HG03460 (cell line): ENCODE measurements at regions not wholly inside any gene's neighbourhood (a gene's known extent, or its start where the extent isn't known, plus 50 kb on each side); places are given as distances from the start of the nearest gene placed in this dataset.

ENCODE experiments used
- ATAC-seq: cut with Tn5 transposase; IDR thresholded peaks from one replicate; pipeline ENCODE4 v1.9.1; 2021; ENCODE audit not compliant: unreplicated experiment

DNA sequence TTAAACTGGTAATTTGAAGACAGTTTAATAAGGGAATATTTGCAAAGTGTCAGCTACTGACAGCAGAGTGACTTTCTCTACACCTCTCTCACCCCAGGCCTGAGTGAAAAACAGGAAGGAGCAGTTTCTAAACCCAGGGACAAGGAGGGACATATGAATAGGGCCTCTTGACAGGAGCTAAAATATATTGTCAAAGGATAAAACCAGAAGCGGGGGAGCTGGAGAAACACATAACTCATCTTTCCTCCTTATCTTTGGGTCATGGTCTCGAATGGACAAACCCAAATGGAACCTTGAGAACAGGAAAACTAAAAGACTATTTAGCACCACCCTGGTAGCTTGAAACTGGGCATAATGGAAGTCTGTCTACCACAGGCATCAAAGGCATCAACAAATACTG is 197.5 kb upstream of the FOXA2 start:
- ATAC-seq, result no peak

- ATAC-seq, result no peak
Observed at GRCh38 chr20:22789676-22790075, 205.3 kb upstream of the FOXA2 start.

DNA sequence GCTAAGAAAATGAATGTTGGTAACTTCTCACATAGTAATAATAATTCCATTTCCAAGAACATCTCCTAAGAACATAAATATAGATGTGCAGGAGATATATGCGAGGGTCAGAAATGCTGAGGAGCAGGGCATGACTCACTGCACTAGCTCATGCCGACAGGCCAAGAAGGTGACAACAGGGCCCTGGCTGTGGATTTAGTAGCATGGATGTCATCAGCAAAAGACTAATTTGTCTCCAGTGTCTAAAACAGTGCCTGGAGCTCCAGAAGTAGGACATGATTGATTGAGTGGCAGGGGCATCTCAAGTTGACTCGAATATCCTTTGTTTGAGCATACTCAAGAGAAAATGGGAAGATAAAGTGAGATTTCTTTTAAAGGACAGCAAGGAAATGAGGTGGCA is 207.0 kb upstream of the FOXA2 start:
- no peak for ATAC-seq

DNA sequence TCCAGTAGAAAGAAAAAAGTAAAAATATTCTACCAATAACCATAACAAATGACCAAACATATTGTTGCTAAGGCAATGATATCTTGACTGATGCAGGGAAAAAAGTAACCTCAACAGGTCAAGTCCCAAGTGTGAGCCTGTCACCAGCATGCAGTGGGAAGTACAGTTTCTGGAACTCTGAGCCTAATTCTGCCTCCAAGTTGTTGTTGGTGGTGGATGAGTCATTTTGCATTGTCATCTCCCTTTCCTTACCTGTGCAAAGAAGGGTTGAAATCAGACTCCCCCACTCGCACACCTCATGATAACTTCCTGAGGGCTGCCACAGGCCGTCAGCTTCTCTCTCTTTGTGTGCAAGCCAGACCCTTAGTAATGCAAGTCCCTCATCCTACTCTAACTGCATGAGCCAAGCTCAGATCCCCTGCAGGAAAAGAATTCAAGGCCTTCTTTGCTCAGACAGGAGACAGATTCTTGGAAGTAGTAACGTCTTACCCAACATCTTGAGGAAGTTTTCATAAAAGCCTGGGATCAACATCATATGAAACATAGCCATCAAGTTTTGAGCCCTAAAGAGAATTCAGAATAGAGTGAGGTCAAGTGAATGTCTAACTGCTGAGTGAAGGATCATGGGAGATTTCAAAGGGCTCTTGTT is 207.6 kb upstream of the FOXA2 start:
- no peak for ATAC-seq

DNA sequence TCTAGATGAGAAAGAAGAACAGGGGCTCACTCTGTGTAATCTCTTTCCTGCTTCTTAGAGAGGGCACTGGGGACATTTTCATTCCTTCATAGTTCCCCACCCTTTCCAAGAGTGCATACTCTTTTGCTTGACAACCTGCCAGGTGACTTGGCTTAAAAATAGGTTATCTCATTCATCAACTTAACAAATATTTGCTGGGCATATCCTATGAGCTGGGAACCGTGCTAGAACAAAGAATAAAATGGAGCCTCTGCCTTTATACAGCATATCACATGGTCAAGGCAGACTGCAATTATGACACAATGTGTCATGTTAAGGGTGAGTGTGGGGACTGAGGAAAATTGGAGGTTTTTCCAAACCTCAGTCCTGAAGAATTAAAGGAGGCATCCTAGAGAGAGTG is 209.8 kb upstream of the FOXA2 start:
- ATAC-seq, result no peak

DNA sequence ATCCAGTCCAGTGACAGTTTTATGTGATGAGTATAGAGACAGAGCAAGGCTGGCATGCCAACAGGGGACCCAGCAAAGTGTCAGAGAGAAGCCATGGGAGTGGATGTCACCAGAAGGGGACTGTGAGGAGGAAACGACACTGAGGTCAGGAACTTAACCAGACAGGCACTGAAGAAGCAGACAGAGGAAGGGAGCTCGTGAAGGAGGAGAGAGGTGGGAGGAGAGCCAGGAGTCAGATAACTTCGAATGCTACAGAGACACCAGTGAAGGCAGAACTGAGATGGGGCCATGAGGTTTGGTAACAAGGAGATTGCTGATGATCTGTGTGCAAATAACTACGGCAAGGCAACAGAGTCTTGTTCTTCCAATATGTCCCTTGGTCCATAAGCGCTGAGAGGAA is 211.1 kb upstream of the FOXA2 start:
- ATAC-seq, result no peak

DNA sequence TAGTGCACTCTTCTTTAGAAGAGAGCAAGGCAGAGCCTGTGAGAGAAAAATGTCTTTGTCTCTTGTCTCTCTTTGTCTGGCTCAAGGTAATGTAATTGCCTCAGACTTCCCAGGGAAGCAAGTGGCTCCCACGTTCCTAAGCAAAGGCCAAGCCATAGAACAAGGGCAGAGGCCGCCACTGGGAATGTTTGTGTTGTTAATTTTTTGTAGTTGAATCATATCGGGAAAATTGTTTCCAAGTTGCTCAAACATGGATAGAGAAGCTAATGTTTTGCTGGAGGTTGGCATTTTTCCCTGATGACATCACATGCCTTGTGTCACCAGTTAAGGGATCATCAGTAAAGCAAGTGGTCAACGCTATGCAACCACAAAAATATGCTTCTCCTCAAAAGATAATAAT is 211.5 kb upstream of the FOXA2 start:
- ATAC-seq, result no peak

DNA sequence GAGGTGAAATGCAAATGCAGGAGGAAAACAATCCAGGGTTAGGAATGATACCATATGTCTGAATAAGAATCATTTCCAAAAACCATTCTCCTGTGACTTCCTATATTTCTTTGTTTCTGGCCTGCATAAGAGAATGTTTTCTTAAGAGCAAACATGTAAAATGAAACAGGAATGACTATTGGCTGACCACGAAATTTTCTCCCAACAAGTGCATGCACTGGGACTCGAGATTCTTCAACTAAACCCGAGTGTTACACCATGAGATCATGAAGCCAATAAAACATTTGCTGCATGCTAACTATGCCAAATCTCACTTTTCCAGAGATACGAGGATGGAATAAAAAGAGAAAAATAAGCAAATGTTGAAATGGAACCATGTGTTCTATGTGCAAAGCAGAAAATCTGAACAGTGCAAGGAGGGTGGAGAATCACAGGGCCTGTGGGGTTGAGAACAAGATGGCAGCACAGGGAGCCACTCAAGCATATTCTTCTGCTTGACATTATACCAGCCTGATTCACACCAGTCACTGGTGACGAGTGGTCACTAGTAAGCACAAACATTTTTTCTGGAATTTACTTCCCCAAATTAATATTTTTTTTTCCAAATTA is 212.2 kb upstream of the FOXA2 start:
- no peak for ATAC-seq

DNA sequence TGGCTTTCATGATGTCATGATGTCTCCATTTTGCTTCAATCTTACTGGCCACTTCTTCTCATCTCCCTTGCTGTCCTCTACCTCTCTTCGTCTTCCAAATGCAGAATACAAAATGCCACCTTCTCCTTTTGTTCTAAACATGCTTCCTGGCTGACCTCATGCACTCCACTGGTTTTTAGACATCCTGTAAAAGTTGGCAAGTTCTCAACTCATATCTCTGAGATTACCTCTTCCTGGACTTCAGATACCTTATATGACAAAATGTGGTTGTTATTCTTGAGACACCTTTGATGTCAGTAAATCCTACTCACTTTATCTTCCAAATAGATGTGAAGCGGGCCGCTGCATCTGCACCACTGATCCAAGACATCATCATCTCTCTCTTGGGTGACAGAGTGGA is 212.7 kb upstream of the FOXA2 start:
- ATAC-seq, result no peak

DNA sequence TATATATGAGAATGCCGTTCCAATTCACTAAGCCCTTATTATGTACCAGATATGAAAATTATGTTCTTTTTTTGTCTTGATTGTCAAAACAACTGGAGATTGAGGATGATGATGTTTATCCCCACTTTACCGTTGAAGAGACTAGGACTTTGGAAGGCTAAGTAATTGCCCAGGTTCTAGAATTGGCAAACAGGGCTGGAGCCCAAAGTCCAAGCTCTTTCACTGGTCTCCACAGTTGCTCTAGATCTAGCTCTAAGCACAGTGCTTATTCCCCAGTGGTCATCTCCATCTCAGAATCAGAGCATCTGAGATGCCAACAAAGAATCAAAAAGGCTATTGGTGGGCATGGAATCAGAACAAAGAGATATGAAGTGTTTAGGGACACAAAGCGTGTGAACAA is 215.3 kb upstream of the FOXA2 start:
- no peak for ATAC-seq

DNA sequence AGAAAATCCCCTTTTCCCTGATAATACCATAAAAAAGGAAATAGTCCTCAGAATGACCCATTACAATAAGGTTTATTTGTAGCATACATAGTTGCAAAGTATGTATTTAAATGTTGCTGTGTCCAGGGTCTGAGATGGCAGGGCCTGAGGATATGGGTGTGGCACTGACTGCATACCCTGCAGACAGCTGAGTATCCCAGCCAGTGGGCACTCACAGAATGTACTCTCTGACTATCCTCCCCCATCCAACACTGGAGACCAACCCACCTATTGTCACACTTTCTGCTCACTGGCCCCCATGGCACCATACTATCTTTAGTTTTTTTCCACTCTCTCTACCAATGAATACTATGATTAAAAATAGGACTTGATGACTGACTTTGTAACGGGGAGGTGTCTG is 215.8 kb upstream of the FOXA2 start:
- no peak for ATAC-seq

- ATAC-seq, result no peak
Observed at GRCh38 chr20:22801528-22801927, 217.2 kb upstream of the FOXA2 start.

DNA sequence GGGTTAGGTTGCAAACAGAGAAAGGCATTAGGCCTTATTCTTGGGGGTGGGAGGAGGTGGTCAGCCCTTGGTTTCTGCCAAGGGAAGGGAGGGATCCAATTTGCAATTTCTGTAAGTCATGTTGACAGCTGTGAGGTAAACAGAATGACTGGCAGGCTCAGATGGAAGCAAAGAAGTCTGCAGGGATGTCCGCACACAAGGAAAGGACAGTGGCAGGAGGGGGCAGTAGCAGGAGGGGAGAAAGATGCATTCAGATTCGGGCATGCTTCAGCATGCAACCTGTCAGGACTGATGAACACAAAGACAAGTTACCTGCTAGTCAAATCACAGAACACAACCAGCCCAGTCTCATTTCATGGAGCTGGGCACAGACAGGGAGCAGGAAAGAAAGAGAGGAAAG is 217.9 kb upstream of the FOXA2 start:
- no peak for ATAC-seq

DNA sequence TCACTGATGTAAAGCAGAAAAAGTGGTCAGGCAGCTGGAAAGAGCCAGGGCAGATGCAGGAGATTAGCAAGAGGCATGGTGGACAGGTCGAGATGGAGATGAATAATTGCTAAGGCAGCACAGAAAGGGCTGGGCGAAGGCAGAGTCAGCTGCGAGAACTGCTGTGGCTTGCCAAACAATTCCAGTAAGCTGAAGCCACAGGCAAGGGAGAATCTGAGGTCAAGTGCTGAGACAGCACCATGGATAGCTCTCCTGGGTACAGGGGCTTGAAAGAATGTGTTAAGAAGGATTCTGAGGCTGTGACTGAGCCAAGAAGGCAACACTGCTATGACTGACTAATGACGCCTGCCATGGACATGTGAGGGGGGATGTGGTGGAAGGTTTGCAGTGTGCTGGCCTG is 220.8 kb upstream of the FOXA2 start:
- ATAC-seq, result no peak

DNA sequence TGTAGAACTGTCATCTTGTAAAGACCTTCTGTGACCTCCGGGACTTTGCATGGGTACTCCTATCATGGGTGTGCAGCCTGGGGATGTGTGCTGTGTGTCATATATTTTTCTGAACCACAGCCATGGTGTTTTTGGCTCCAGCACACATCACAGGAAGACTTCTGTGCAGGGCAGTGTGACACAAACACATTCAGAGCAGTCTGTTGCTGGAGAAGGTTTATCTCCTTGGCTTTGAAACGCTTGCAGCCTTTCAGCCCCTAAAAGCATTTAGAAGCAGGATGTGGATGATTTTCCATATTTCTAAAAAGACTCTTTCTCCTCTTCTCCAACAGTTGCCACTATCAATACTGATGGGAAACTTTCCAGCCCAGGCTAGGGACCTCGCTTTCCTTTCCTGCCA is 221.6 kb upstream of the FOXA2 start:
- ATAC-seq, result no peak

GRCh38 chr20:22807045-22807444 is 222.7 kb upstream of the FOXA2 start:
- no peak for ATAC-seq

DNA sequence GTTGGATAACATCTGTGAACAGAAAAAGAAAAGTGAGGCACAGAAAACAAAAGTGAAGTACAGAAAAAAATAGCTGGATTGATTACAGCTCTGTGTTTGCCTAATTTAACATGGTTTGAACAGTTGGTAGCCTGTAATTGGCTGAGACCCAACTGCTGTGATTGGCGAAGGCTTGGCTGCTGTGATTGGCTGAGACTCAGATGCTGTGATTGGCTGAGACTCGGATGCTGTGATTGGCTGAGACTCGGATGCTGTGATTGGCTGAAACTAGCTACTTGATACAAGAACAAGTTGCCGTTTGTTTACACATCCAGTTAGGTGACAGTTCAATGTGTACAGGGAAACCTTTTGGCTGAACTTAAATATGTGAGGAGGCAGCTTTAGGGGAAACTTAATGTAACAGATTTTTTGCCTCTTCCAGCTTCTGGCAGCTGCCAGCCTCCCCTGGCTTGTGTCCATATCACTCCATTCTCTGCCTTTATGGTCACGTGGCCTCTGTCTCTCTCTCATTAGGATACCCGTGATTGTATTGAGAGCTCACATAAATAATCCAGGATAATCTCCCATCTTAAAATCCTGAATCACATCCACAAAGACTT is 223.4 kb upstream of the FOXA2 start:
- no peak for ATAC-seq

DNA sequence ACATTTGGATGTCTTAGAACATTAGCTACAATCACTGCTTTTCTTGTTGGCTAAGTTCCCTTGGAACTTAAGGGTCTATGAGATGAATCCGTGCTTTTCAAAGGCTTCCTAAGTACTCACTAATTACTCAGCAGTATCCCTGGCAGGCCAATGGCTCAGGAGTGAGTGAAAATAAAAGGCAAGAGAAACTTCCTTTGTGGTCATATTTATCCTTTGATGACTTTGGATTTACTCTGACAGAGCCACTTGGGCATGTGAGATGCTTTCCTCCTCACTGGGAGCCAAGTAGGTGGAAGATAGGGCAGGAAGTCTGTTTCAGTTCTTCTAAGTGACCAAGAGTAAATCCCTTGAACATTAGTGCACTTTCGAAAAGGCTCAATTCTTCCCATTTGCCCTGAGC is 224.3 kb upstream of the FOXA2 start:
- ATAC-seq, result no peak

- no peak for ATAC-seq
Observed at GRCh38 chr20:22810030-22810429, 225.1 kb upstream of the SSTR4 start.

DNA sequence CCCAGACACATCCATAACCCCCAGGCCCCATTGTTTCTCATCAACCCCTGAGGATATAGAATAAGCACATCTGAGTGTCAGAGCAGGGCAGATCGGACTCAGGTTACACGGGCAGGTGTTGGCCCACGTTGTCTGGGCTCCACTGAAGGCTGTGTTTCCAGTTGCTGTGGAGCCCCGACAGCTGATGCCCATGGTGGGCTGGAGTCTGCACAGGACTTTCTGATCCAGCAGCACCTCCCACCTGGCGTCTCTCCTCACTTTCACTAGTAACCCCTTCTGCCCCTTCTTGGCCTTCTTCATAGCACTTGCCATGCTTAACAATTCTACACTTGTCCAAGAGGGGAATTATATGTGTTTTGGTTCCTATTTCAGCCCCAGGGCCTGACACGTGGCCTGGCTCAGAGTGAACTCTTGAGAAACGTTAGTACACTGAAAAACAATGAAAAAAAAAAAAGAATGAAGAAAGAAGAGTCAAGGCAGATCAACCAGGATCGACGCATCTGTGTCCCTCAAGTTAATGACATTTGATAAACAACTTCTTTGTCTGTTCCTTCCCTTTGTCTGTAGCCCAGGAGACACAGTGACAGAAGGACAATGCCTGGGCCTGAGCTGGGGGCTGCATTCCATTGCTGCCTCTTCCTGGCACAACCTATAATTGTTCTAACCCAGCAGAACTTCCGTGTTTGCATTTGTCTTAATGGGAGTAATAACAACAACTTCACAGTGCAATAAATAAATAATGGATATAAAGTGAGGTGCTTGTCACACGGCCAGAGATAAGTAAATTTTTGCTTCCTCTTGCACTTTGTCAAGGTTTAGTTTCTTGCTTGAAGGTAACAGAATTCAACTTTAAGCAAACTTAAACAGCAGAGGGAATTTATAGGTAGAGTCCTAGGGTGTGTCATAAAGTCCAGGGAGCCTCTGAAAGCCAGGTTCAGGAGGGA is 224.2 kb upstream of the SSTR4 start:
- ATAC-seq, result no peak

DNA sequence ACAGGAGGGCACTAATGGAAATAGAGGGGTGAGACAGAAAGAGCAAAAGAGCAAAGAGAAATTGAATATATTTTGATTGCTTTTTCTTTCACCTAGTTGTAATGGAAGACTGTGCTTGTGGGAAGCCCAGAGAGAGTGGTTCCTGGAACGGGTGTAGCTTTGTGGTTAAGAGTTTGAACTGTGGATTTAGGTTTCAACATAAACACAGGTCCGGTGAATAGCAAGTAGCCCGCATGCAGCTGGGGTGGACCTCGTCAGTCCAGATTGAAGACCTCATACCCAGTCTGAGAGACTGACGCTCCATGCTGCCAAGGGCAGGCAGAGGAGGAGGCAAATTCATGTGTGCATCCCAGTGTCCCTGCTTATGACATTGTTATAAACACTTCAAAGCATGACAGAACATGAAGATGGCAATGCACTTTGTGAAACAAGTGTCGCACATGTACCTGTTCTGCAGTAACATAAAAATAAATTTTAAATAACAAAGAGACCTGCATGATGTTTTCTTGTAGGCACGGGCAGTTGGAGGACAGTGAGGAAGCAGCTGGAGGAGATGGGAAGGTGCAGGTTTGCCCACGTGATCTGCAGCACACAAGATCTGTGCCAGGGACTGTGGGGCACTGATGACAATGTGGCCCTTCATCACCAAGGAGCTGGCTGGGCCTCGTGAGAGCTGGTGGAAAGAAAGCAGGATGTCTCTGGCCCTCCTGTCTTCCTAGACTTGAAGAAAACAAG is 220.5 kb upstream of the SSTR4 start:
- no peak for ATAC-seq
